ENCODE measurements at regions not wholly inside any gene's neighbourhood (a gene's known extent, or its start where the extent isn't known, plus 50 kb on each side); places are given as distances from the start of the nearest gene placed in this dataset.

- H3K9me3 ChIP-seq (replicated peaks): no peaks in the 10 kb centered on the region
- H3K27ac ChIP-seq (replicated peaks): no peak overlapping the region
- no peaks in the 10 kb centered on the region for H3K4me1 ChIP-seq
- no peaks in the 10 kb centered on the region for H3K36me3 ChIP-seq
- intact Hi-C loops (cut with micrococcal nuclease): loop anchor here (10.0 kb wide), 1 partner anchor 364 kb away; no protein-coding TSS in a partner anchor
- no peak overlapping the region for H3K4me3 ChIP-seq
- no peak for DNase-seq
- TF ChIP-seq CTCF (IDR thresholded peaks at IDR 0.05; ENCODE audit: borderline replicate concordance): no peak
- no peaks in the 10 kb centered on the region for H3K27me3 ChIP-seq (ENCODE audit: low read depth)
These were observed 156.5 kb upstream of the DCN start for GRCh38 chr12:91339106-91339505.

- no peaks in the 10 kb centered on the region for H3K36me3 ChIP-seq
- intact Hi-C loops (cut with micrococcal nuclease): loop anchor here (10.0 kb wide), 1 partner anchor 361 kb away; no protein-coding TSS in a partner anchor
- no peaks in the 10 kb centered on the region for H3K9me3 ChIP-seq (replicated peaks)
- H3K4me1 ChIP-seq: no peaks in the 10 kb centered on the region
- no peaks in the 10 kb centered on the region for H3K27me3 ChIP-seq (ENCODE audit: low read depth)
- H3K27ac ChIP-seq (replicated peaks): no peak overlapping the region
- no peak overlapping the region for H3K4me3 ChIP-seq
- no peak for TF ChIP-seq CTCF (IDR thresholded peaks at IDR 0.05; ENCODE audit: borderline replicate concordance)
- no peak for DNase-seq
These were observed 153.1 kb upstream of the DCN start for GRCh38 chr12:91335699-91336098.

- H3K4me1 ChIP-seq: no peaks in the 10 kb centered on the region
- no peak overlapping the region for H3K4me3 ChIP-seq
- no peaks in the 10 kb centered on the region for H3K36me3 ChIP-seq
- no peaks in the 10 kb centered on the region for H3K27me3 ChIP-seq (ENCODE audit: low read depth)
- H3K9me3 ChIP-seq (replicated peaks): no peaks in the 10 kb centered on the region
- H3K27ac ChIP-seq (replicated peaks): no peak overlapping the region
- no peak for DNase-seq
- intact Hi-C loops (cut with micrococcal nuclease): loop anchor here (10.0 kb wide), 1 partner anchor 359 kb away; no protein-coding TSS in a partner anchor
- TF ChIP-seq CTCF (IDR thresholded peaks at IDR 0.05; ENCODE audit: borderline replicate concordance): no peak
These were observed 151.3 kb upstream of the DCN start for GRCh38 chr12:91333966-91334365.

GRCh38 chr12:91332302-91332701 lies 149.7 kb upstream of the DCN start:
- Histone ChIP-seq H3K27ac (replicated peaks) (no peak overlapping the region), H3K36me3 (no peaks in the 10 kb centered on the region), H3K4me3 (no peak overlapping the region), H3K9me3 (replicated peaks) (no peaks in the 10 kb centered on the region), H3K4me1 (no peaks in the 10 kb centered on the region), H3K27me3 (ENCODE audit: low read depth) (no peaks in the 10 kb centered on the region)
- peak; percentile 30 for TF ChIP-seq CTCF (IDR thresholded peaks at IDR 0.05; ENCODE audit: borderline replicate concordance)
- no peak for DNase-seq
- intact Hi-C loops (cut with micrococcal nuclease): loop anchor here (10.0 kb wide), 1 partner anchor 358 kb away; no protein-coding TSS in a partner anchor

GRCh38 chr12:91331371-91331770 lies 148.8 kb upstream of the DCN start:
- Histone ChIP-seq H3K27me3 (ENCODE audit: low read depth) (no peaks in the 10 kb centered on the region), H3K4me1 (no peaks in the 10 kb centered on the region), H3K27ac (replicated peaks) (no peak overlapping the region), H3K4me3 (no peak overlapping the region), H3K9me3 (replicated peaks) (no peaks in the 10 kb centered on the region), H3K36me3 (no peaks in the 10 kb centered on the region)
- no peak for DNase-seq
- TF ChIP-seq CTCF (IDR thresholded peaks at IDR 0.05; ENCODE audit: borderline replicate concordance): no peak
- intact Hi-C loops (cut with micrococcal nuclease): loop anchor here (10.0 kb wide), 1 partner anchor 357 kb away; no protein-coding TSS in a partner anchor

Data from left ventricle myocardium inferior (tissue), 1 donor.